8988T (cell line): ENCODE measurements at regions not wholly inside any gene's neighbourhood (a gene's known extent, or its start where the extent isn't known, plus 50 kb on each side); places are given as distances from the start of the nearest gene placed in this dataset.

ENCODE experiments used
- DNase-seq: peaks from one replicate; pipeline ENCODE4 v3.0.0; 2011

GRCh38 chr11:134521452-134522289 is 109.6 kb upstream of the B3GAT1 start:
- DNase-seq = no peak

GRCh38 chr11:134521001-134521400 is 109.0 kb upstream of the B3GAT1 start:
- DNase-seq = no peak

GRCh38 chr11:134519788-134520187 is 107.7 kb upstream of the B3GAT1 start:
- DNase-seq = no peak

GRCh38 chr11:134519390-134519750 is 107.3 kb upstream of the B3GAT1 start:
- no peak for DNase-seq

- no peak for DNase-seq
These were observed 106.8 kb upstream of the B3GAT1 start for GRCh38 chr11:134518616-134519389.

- DNase-seq = no peak
These were observed 105.7 kb upstream of the B3GAT1 start for GRCh38 chr11:134517621-134518293.

GRCh38 chr11:134517115-134517514 is 105.1 kb upstream of the B3GAT1 start:
- no peak for DNase-seq

- DNase-seq = no peak
These were observed 104.5 kb upstream of the B3GAT1 start for GRCh38 chr11:134516529-134516928.

GRCh38 chr11:134515081-134515960 is 103.3 kb upstream of the B3GAT1 start:
- no peak for DNase-seq

- DNase-seq = no peak
These were observed 102.4 kb upstream of the B3GAT1 start for GRCh38 chr11:134514354-134514951.

- DNase-seq = no peak
These were observed 101.6 kb upstream of the B3GAT1 start for GRCh38 chr11:134513585-134514120.

GRCh38 chr11:134512571-134513538 is 100.8 kb upstream of the B3GAT1 start:
- no peak for DNase-seq

GRCh38 chr11:134512061-134512460 is 100.0 kb upstream of the B3GAT1 start:
- DNase-seq = no peak

- DNase-seq = no peak
These were observed 99.2 kb upstream of the B3GAT1 start for GRCh38 chr11:134511255-134511654.

GRCh38 chr11:134510233-134511040 is 98.4 kb upstream of the B3GAT1 start:
- DNase-seq = no peak

- no peak for DNase-seq
These were observed 97.6 kb upstream of the B3GAT1 start for GRCh38 chr11:134509381-134510232.

GRCh38 chr11:134508219-134508990 is 96.4 kb upstream of the B3GAT1 start:
- no peak for DNase-seq

GRCh38 chr11:134506046-134506445 is 94.0 kb upstream of the B3GAT1 start:
- DNase-seq = no peak
